Activated T-cell treated with anti-CD3 and anti-CD28 coated beads, Interleukin-2, amount 50 U/mL, for 72 hours (primary cell): ENCODE measurements at regions not wholly inside any gene's neighbourhood (a gene's known extent, or its start where the extent isn't known, plus 50 kb on each side); places are given as distances from the start of the nearest gene placed in this dataset.

ENCODE experiments used
- ATAC-seq, 2 donors: fragments of 150-1000 bp; cut with Tn5 transposase; replicated peaks in 1 of 2; 2 replicates each; pipeline ENCODE4 v1.10.0; 2021; ENCODE audit warnings: moderate library complexity in 2 of 2, mild to moderate bottlenecking in 1 of 2
- DNase-seq, 2 donors: peaks; one replicate each; pipeline ENCODE4 v3.0.0; 2021 to 2022; ENCODE audit warnings: mixed read lengths in 1 of 2
- H3K27ac Mint-ChIP-seq: one replicate; pipeline ENCODE4 v1.8.0; 2022; ENCODE audit warnings: mild to moderate bottlenecking, moderate library complexity, mixed read lengths
- H3K27me3 Mint-ChIP-seq: one replicate; pipeline ENCODE4 v1.8.0; 2022; ENCODE audit warnings: low read depth, mixed read lengths
- H3K36me3 Mint-ChIP-seq, 2 donors: one replicate each; pipeline ENCODE4 v1.8.0; 2022; ENCODE audit warnings: mixed read lengths in 2 of 2, mild to moderate bottlenecking in 1 of 2; ENCODE audit not compliant: insufficient read depth in 2 of 2
- H3K4me1 Mint-ChIP-seq: one replicate; pipeline ENCODE4 v1.8.0; 2022; ENCODE audit warnings: low read depth, mixed read lengths
- H3K4me3 Mint-ChIP-seq, 2 donors: one replicate each; pipeline ENCODE4 v1.8.0; 2022; ENCODE audit warnings: mild to moderate bottlenecking in 2 of 2, mixed read lengths in 2 of 2, moderate library complexity in 2 of 2
- H3K9me3 Mint-ChIP-seq, 2 donors: one replicate each; pipeline ENCODE4 v1.8.0; 2022; ENCODE audit warnings: mixed read lengths in 2 of 2

DNA sequence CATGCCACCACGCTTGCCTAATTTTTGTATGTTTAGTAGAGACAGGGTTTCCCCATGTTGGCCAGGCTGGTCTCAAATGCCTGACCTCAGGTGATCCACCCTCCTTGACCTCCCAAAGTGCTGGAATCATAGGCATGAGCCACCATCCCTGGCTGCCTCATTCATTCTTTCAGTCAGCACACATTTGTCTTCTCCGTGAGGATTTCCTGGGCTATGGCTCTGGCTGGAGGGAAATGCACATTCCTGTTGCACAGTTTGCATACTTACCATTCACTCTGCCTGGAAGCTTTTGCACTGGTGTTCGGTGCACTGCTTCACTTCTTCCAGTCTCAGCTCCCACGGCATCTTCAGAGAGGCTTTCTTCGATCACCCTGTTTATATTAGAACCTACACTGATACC, 267.8 kb downstream of the STIM2 start:
- DNase-seq, result no peak
- Mint-ChIP-seq H3K4me1 (no peaks in the 10 kb centered on the region), H3K27me3 (peaks cover 8% of the 10 kb centered on the region), H3K27ac (no peak overlapping the region), H3K36me3 (no peaks in the 10 kb centered on the region), H3K9me3 (peaks cover 0 to 2% of the 10 kb centered on the region in 2 donors), H3K4me3 (no peak overlapping the region)
- no peak for ATAC-seq

DNA sequence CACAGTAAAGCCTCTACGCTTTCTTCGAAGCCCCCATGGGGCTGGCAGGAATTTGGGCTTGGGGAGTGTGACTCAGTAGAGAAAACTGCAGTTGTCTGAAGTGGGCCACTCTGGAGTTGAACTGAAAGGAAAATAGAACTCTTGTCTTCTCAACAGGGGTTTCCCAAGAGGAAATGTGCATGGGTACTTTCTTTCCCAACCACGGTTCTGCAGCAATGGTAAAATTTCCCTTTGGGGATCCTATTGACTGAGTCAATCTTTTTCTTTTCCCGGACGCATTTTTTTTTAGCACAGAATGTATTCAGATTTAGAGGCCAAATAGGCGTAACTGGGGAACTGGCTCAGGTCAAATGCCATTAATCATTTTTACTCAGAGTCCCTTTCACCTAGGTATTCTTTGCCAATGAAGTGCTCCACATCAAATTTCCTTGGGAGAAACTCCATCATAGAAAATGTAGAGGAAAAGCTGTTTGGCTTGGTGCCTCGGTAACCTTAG, 269.3 kb downstream of the STIM2 start:
- H3K9me3 Mint-ChIP-seq, result peaks cover 0 to 4% of the 10 kb centered on the region in 2 donors
- no peak overlapping the region for H3K4me3 Mint-ChIP-seq
- ATAC-seq, result no peak
- H3K27me3 Mint-ChIP-seq, result peaks cover 8% of the 10 kb centered on the region
- H3K4me1 Mint-ChIP-seq, result no peaks in the 10 kb centered on the region
- H3K27ac Mint-ChIP-seq, result no peak overlapping the region
- DNase-seq, result no peak
- H3K36me3 Mint-ChIP-seq, result no peaks in the 10 kb centered on the region

DNA sequence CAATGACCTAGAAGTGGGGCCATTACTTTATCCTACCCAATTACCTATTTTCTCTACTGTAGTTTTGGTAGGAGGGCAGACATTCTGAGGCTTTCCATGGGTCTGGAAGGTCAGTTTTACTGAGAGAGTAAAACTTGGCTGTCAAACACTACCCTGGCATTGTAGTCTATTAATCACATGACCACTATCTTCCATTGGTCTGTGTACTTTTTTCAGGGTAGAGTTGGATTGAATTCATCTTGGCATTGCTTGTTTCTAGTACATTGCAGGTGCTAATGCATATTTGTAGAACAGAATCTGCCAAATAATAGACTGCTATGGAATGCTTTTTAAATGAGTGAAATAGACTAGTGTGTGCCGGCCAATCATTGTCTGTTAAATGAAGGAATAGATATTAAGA, 271.9 kb downstream of the STIM2 start:
- Mint-ChIP-seq H3K4me3 (no peak overlapping the region), H3K36me3 (peaks cover 0 to 1% of the 10 kb centered on the region in 2 donors), H3K27me3 (peaks cover 8% of the 10 kb centered on the region), H3K27ac (no peak overlapping the region), H3K9me3 (peaks cover 0 to 2% of the 10 kb centered on the region in 2 donors), H3K4me1 (no peaks in the 10 kb centered on the region)
- ATAC-seq (no peak), DNase-seq (no peak)

DNA sequence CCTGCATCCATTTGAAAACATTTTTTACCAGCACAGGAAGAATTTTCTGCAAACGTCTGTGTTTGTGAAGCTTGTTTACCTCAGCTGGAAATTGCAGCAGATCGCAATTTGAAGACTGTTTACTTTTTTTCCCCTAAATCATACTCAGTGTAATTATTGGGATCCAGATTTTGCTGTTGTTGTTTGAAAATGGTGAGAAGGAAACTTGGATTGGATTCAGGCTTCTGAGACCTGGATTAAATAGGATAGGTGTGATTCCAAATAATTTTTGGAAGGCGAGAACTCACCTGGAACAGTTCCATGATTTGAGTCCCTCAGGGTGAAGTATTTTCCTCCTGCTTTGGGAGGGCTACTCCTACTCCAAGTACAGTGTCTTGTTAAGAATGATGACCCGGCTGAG, 279.8 kb downstream of the STIM2 start:
- Mint-ChIP-seq H3K27ac (no peak overlapping the region), H3K4me1 (no peaks in the 10 kb centered on the region), H3K36me3 (peaks cover 0 to 1% of the 10 kb centered on the region in 2 donors), H3K27me3 (no peaks in the 10 kb centered on the region), H3K4me3 (no peak overlapping the region), H3K9me3 (no peaks in the 10 kb centered on the region)
- ATAC-seq (no peak), DNase-seq (no peak)

DNA sequence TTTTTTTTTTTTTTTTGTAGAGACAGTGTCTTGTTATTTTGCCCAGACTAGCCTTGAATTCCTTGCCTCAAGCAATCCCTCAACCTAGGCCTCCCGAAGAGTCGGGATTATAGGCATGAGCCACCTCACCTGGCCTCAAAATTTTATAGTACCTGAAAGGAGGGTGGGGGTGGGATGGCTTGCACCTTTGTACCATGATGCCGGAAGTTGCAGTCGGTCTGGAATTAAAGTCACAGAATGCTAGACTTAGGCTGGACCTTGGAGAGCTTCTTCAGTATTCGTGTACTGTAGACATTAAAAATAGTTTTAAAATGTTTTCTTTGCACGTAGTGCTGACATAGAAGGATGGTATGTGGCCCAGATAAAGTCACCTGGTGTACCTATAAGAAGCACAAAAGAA, 280.9 kb downstream of the STIM2 start:
- Mint-ChIP-seq H3K4me3 (no peak overlapping the region), H3K27ac (no peak overlapping the region), H3K9me3 (peaks cover 0 to 4% of the 10 kb centered on the region in 2 donors), H3K27me3 (no peaks in the 10 kb centered on the region), H3K4me1 (no peaks in the 10 kb centered on the region), H3K36me3 (no peaks in the 10 kb centered on the region)
- no peak for DNase-seq
- ATAC-seq, result no peak

DNA sequence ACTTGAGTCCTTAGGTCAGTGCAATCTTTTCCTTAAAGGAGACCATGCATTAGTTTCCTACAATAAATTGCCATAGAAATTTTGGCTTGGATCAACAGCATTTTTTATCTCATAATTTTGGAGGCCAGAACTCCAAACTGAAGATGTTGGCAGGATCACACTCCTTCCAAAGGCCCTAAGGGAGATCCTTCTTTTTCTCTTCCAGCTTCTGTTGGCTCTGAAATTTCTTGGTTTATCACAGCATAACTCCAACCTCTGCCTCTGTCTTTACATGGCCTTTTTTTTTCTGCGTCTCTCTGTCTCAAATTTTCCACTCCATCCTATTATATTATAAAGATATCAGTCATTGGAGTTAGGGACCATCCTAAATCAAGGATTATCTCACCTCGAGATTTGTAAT, 282.2 kb downstream of the STIM2 start:
- no peak for DNase-seq
- Mint-ChIP-seq H3K4me1 (no peaks in the 10 kb centered on the region), H3K36me3 (no peaks in the 10 kb centered on the region), H3K4me3 (no peak overlapping the region), H3K9me3 (peaks cover 5 to 6% of the 10 kb centered on the region in 2 donors), H3K27ac (no peak overlapping the region), H3K27me3 (no peaks in the 10 kb centered on the region)
- no peak for ATAC-seq

DNA sequence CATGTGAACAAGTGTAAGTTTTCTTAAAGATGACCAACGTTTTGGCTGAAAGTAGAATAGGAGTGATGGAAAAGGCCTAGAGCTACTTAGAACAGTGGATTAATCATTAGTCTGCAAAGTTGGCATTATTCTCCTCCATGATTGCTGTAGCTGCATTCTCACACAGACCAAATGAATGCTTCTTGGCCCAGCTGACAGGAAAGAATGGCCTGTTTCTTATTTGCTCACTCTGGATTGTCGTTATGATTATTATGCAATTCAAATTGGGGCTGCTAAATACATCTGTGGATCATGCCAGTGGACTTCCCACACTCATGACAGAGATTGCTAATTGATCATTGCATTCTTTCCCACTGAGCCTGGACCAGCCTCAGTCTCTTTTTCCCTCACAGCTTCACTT, 285.0 kb downstream of the STIM2 start:
- no peak overlapping the region for H3K4me3 Mint-ChIP-seq
- no peaks in the 10 kb centered on the region for H3K36me3 Mint-ChIP-seq
- no peak for DNase-seq
- H3K27me3 Mint-ChIP-seq, result no peaks in the 10 kb centered on the region
- no peaks in the 10 kb centered on the region for H3K4me1 Mint-ChIP-seq
- peaks cover 5 to 6% of the 10 kb centered on the region in 2 donors for H3K9me3 Mint-ChIP-seq
- H3K27ac Mint-ChIP-seq, result no peak overlapping the region
- ATAC-seq, result no peak

DNA sequence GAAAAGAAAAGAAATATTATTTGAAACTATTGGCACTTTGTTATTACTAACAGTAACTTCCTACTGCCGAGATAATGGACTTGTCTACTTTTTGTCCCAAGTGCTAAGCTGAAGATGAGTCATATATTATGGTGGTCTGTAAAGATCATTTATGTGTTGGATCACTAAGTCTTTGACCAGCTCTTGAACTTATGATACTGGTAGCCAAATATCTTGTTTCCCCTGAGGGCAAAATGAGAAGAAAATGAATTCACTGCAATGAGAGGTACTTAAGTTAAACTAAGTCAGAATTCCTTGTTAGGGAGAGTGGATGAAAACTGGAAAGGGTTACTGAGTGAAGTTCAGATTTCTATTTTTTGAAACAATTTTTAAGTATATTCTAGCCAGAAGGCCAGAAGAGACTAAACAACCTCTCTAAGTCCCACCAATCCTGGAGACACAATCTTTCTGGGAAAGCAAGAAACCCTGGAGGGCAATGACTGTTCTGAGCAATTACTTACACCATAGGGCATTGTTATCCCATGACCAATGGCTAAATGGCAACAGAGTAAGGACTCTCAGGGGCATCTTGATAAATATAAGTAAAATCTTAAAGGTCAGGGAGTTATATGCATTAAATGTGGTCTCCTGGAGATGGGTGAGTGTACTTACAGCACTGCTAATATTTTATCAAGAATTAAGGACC, 287.7 kb downstream of the STIM2 start:
- no peak for ATAC-seq
- H3K27me3 Mint-ChIP-seq, result no peaks in the 10 kb centered on the region

DNA sequence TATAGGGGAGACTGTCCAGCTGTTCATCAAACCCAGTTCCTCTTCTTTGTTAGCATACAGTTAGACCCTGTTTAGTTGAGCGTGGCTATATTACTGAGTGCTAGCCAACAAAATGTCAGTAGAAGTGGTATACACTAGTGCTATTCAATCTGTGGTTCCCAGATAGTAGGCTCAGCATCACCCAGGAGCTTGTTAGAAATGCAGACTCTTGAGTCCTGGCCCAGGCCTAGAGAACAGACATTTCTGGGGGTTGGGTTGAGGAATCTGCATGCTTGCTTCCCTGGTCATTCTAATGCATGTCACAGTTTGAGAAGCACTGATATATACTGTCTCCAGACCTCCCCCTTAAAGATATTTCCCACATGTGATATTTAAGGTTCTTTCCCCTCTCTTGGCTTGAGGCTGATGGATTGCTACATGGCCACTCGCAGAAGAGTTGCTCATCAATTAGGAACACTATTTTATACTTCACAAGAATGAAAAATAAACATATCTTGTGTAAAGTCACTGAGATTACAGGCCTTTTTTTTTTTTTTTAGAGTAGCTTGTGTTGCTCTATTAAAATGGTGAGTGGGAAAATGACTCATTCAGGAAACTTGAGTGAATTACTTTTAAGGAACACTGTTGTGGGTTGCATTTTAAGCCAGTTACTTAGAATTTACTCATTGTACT, 289.0 kb downstream of the STIM2 start:
- Mint-ChIP-seq H3K27ac (no peak overlapping the region), H3K9me3 (peaks cover 5 to 6% of the 10 kb centered on the region in 2 donors), H3K4me1 (no peaks in the 10 kb centered on the region), H3K27me3 (no peaks in the 10 kb centered on the region), H3K36me3 (no peaks in the 10 kb centered on the region), H3K4me3 (no peak overlapping the region)
- DNase-seq (no peak), ATAC-seq (no peak)

More for the DNA sequence above, 287.7 kb downstream of the STIM2 start:
- Mint-ChIP-seq H3K36me3 (no peaks in the 10 kb centered on the region), H3K9me3 (peaks cover 5 to 6% of the 10 kb centered on the region in 2 donors), H3K4me1 (no peaks in the 10 kb centered on the region), H3K4me3 (no peak overlapping the region), H3K27ac (no peak overlapping the region)
- DNase-seq, result no peak

DNA sequence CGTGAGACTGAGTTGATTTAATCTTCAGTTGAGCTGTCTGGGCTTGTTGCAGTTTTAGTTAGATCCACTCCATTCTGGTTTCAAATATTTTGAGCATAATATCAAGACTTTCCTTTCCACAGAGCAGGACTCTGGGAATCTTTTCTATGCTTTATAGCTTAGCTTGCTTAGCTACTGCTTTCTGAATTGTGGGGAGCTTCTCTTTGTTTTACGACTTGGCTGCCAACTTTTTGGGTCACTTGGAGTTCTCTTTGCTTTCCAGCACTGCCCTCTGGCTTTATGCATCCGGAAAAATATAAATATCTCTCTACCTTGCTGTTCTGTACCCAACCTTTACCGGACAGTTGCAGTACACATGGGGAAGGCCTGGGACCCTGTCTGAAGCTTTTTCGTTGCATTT, 292.1 kb downstream of the STIM2 start:
- Mint-ChIP-seq H3K9me3 (peaks cover 0 to 3% of the 10 kb centered on the region in 2 donors), H3K36me3 (no peaks in the 10 kb centered on the region), H3K27me3 (peaks cover 15% of the 10 kb centered on the region), H3K4me1 (no peaks in the 10 kb centered on the region), H3K4me3 (no peak overlapping the region), H3K27ac (no peak overlapping the region)
- ATAC-seq, result no peak
- DNase-seq, result no peak

DNA sequence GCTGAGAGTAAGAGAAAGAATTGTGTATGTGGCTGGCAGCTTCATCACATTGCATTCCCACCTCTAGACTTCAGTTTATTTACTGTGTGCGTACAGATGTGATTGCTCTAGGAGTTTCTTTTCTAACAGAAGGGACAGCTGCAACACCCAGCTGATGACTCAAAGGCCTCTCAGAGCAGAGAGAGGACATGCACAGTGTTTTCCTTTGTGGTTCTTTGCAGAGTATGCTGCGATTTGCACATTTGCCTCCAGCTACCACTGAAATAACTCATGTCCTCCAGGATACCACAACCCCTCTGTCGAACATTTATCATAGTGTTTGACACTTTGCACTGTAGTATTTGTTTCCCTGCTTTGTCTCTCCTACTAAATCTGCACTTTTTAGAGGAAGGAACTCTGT, 294.1 kb downstream of the STIM2 start:
- ATAC-seq (no peak), DNase-seq (no peak)
- H3K4me1 Mint-ChIP-seq, result no peaks in the 10 kb centered on the region
- peaks cover 15% of the 10 kb centered on the region for H3K27me3 Mint-ChIP-seq
- no peak overlapping the region for H3K27ac Mint-ChIP-seq
- H3K4me3 Mint-ChIP-seq, result no peak overlapping the region
- H3K9me3 Mint-ChIP-seq, result peaks cover 0 to 3% of the 10 kb centered on the region in 2 donors
- H3K36me3 Mint-ChIP-seq, result no peaks in the 10 kb centered on the region

DNA sequence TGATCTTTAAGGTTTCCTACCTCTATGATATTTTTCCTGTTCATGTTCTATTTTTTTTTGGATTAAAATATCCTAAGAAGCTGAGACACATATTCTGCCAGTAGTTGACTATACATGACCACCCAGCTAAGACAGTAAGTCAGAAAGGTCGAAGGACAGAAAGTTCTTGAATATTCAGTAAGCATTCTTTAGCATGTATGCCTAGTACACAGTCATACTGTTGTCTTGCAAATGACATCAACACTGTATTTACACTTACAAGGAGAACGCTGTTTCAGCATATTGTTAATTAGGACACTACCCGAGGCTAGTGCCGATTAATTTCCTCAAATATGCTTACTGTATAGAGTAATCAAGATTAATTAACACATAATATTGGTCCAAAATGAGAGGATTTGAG, 300.6 kb downstream of the STIM2 start:
- Mint-ChIP-seq H3K4me3 (no peak overlapping the region), H3K27me3 (peaks cover 18% of the 10 kb centered on the region), H3K4me1 (no peaks in the 10 kb centered on the region), H3K9me3 (peaks cover 0 to 3% of the 10 kb centered on the region in 2 donors), H3K36me3 (no peaks in the 10 kb centered on the region), H3K27ac (no peak overlapping the region)
- DNase-seq (no peak), ATAC-seq (no peak)

DNA sequence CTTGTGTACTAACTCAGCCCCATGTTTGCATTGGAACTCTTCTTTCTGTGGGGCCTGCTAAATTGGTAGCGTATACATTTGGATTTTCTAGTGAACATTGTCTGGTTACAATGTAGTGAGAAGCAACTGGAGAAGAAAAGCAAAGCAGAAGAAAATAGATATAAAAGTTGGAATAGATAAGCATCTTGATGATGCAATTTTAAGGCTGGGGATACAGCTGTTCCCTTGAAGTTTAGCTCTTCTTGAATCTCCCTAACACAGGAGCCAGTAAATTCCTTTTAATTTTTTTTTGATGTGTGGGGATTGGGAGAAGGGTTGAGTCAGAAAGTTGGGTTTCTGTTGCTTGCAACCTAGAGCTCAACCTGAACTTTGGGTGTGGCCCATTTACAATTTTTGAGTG, 308.1 kb downstream of the STIM2 start:
- DNase-seq (no peak), ATAC-seq (no peak)
- Mint-ChIP-seq H3K9me3 (no peaks in the 10 kb centered on the region), H3K36me3 (no peaks in the 10 kb centered on the region), H3K4me1 (no peaks in the 10 kb centered on the region), H3K4me3 (no peak overlapping the region), H3K27me3 (peaks cover 11% of the 10 kb centered on the region), H3K27ac (no peak overlapping the region)

DNA sequence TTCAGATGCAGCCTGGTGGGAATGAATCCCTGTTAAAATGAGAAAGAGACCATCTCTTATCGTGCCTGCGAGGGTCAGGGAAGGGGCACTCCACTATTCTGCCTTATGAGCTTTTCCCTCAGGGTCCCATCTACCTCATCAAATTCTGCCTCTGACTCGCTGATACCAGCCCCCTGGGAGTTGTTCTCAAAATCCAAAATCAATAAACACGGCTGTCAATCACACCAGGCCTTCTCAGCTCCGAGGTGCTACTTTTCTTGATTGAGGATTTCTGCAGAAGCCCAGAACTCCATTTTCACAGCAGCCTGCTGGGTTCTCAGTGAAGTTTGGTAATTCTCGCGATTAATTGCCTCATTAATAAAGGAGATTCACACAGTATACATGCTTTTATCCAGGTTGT, 312.6 kb downstream of the STIM2 start:
- DNase-seq, result no peak
- H3K27me3 Mint-ChIP-seq, result no peaks in the 10 kb centered on the region
- H3K4me3 Mint-ChIP-seq, result no peak overlapping the region
- no peak overlapping the region for H3K27ac Mint-ChIP-seq
- H3K36me3 Mint-ChIP-seq, result no peaks in the 10 kb centered on the region
- H3K4me1 Mint-ChIP-seq, result no peaks in the 10 kb centered on the region
- peaks cover 1 to 3% of the 10 kb centered on the region in 2 donors for H3K9me3 Mint-ChIP-seq
- no peak for ATAC-seq
